GM12872 (cell line): ENCODE measurements at regions not wholly inside any gene's neighbourhood (a gene's known extent, or its start where the extent isn't known, plus 50 kb on each side); places are given as distances from the start of the nearest gene placed in this dataset.

Source experiments
- TF ChIP-seq, protein P1 (sequence below): IDR thresholded peaks from 3 replicates; pipeline ENCODE4 v1.5.1; 2011; ENCODE audit warnings: low read depth, mild to moderate bottlenecking, low read length, moderate library complexity; ENCODE audit not compliant: insufficient read depth

DNA sequence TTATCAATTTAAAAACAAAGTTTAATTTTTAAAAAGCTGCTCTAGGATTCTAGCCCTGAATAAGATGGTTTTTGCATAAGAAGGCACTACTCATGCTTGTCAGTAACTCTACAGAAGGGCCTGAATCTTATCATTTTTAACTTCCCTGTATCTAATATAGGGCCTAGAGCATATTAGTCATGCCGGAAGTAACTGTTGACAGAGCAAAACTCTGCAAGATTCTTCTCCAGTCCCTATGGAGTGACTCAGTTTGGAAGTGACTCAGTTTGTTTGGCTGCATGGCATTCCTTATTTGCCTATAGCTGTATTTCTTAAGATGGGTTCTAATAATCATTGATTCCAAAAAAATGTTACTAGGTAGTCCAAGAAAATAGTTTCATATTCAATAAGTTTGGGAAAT lies 431.8 kb upstream of the HTR2C start:
- TF ChIP-seq, protein P1, sequence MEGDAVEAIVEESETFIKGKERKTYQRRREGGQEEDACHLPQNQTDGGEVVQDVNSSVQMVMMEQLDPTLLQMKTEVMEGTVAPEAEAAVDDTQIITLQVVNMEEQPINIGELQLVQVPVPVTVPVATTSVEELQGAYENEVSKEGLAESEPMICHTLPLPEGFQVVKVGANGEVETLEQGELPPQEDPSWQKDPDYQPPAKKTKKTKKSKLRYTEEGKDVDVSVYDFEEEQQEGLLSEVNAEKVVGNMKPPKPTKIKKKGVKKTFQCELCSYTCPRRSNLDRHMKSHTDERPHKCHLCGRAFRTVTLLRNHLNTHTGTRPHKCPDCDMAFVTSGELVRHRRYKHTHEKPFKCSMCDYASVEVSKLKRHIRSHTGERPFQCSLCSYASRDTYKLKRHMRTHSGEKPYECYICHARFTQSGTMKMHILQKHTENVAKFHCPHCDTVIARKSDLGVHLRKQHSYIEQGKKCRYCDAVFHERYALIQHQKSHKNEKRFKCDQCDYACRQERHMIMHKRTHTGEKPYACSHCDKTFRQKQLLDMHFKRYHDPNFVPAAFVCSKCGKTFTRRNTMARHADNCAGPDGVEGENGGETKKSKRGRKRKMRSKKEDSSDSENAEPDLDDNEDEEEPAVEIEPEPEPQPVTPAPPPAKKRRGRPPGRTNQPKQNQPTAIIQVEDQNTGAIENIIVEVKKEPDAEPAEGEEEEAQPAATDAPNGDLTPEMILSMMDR: no peak

DNA sequence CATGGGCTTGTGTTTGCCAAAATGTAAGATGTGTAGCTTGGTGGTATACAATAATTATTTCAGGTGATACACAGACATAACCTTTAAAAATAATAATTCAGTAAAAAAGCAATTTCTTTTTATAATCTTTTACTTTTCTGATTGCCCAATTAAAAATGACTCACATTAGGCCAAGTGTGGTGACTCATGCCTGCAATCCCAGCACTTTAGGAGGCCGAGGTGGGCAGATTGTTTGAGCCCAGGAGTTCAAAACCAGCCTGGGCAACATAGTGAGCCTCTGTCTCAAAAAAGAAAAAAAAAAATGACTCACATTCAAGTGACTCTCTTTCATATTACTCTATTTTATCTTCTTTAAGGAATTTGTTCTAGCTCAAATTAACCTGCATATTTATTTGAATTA lies 449.4 kb upstream of the HTR2C start:
- TF ChIP-seq, protein P1: no peak

DNA sequence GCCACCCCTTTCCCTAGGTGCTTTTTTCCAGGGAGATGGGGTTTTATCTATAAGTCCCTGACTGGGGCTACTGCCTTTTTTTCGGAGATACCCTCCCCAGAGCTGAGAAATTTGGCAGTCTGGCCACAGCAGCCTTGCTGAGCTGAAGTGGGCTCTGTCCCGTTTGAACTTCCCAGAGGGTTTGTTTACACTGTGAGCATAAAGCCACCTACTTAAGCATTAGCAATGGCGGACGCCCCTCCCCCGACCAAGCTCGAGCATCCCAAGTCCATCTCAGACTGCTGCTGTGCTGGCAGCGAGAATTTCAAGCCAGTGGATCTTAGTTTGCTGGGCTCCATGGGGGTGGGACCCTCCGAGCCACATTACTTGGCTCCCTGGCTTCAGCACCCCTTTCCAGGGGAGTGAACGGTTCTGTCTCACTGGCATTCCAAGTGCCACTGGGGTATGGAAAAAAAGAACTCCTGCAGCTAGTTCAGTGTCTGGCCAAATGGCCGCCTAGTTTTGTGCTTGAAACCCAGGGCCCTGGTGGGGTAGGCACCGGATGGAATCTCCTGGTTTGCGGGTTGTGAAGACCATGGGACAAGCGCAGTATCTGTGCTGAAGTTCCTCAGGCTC lies 456.4 kb upstream of the HTR2C start:
- TF ChIP-seq, protein P1: no peak

DNA sequence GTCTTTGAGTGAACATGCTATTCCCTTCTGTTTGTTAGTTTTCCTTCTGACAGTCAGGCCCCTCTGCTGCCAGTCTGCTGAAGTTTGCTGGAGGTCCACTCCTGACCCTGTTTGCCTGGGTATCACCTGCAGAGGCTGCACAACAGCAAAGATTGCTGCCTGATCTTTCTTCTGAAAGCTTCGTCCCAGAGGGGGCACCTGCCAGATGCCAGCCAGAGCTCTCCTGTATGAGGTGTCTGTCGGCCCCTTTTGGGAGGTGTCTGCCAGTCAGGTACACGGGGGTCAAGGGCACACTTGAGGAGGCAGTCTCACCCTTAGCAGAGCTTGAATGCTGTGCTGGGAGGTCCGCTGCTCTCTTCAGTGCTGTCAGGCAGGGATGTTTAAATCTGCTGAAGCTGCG lies 456.9 kb upstream of the HTR2C start:
- TF ChIP-seq, protein P1: no peak

DNA sequence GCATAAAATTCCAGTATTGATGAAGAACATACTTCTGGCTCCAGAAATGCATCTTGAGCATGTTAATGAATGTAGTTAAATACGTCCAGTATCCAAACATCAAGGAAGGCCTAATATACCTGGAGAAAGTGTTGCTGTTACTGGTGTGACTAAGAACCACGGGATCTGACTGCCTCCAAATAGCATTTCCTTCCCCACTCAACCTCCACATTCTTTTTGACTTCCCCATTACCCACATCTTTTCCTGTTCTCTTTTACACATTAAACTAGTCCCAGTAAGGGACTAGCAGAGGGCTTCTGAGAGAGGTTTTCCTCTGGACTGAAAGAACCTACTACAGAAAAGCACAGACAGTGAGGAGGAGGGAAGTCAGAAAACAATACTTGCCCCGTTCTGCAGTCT lies 482.8 kb upstream of the HTR2C start:
- TF ChIP-seq, protein P1: no peak

DNA sequence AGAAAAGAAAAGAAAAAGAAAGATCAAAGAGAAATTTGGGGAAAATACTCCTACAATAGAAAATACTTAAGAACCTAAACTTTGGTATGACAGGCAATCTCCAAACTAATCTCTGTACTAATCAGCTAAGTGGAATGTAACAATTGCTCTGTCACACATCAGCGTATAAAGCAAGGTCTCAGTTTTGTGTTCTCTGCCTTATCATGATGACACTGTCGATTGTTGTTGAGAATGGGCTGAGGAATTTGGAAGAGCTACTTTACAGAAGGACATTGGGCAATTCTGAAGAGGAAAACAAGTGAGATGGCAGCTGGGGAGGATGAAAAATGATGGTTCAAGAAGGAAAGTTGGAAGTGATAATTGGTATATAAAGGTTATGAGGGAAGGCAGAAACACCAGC lies 486.0 kb upstream of the HTR2C start:
- TF ChIP-seq, protein P1: no peak

DNA sequence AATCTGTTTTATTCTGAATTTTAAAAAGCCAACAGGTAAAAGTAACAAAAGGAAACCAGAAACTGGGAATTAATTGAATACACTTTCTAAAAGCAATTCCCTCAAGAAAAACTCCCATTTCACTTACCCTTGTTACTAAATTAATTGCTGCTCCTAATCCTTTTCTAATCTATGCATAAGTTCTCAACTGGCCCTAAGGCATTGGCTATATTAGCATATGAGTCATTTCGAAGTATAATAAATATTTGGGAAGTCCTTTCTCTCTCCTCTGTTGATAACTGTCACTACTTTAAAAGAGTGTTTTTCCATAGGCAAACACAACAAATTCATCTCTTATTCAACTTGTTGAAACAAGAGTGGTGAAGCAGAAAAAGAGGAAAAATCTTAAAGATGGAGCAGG lies 486.5 kb upstream of the HTR2C start:
- TF ChIP-seq, protein P1: no peak
